Esophagus muscularis mucosa (tissue), 3 donors: ENCODE measurements at regions not wholly inside any gene's neighbourhood (a gene's known extent, or its start where the extent isn't known, plus 50 kb on each side); places are given as distances from the start of the nearest gene placed in this dataset.

Source experiments
- CTCF ChIP-seq, 3 experiments: fragments of 200-600 bp in 2 of 3; fragments of 450-650 bp in 1 of 3; sonication (generic) in 2 of 3; IDR thresholded peaks; one replicate each; pipeline ENCODE4 v1.5.1; 2017 to 2019; ENCODE audit warnings: antibody characterized with exemption in 3 of 3, mild to moderate bottlenecking in 2 of 3, moderate library complexity in 1 of 3
- POLR2A ChIP-seq: fragments of 450-650 bp; IDR thresholded peaks from one replicate; pipeline ENCODE4 v1.6.1; 2017; ENCODE audit warnings: antibody characterized with exemption, moderate library complexity, mild to moderate bottlenecking, low read depth

GRCh38 chr3:168476360-168476980 lies 380.7 kb upstream of the GOLIM4 start:
- TF ChIP-seq POLR2A (no peak), CTCF (IDR thresholded peaks at IDR 0.05) (no peak)
